Activated naive CD4-positive, alpha-beta T cell treated with anti-CD3 and anti-CD28 coated beads, Interleukin-2, amount 50 U/mL, for 72 hours (primary cell): ENCODE measurements at regions not wholly inside any gene's neighbourhood (a gene's known extent, or its start where the extent isn't known, plus 50 kb on each side); places are given as distances from the start of the nearest gene placed in this dataset.

Experiments used
- ATAC-seq, 2 donors: fragments of 150-1000 bp; cut with Tn5 transposase; 2 replicates each; pipeline ENCODE4 v1.10.0; 2021; ENCODE audit warnings: mild to moderate bottlenecking in 2 of 2, moderate library complexity in 2 of 2
- DNase-seq, 2 donors: peaks; one replicate each; pipeline ENCODE4 v3.0.0; 2021 to 2022; ENCODE audit warnings: low spot score in 2 of 2
- H3K27ac Mint-ChIP-seq, 2 donors: one replicate each; pipeline ENCODE4 v1.8.0; 2022; ENCODE audit warnings: mild to moderate bottlenecking in 2 of 2, mixed read lengths in 2 of 2
- H3K36me3 Mint-ChIP-seq, 2 donors: one replicate each; pipeline ENCODE4 v1.8.0; 2022; ENCODE audit warnings: mixed read lengths in 2 of 2
- H3K9me3 Mint-ChIP-seq, 2 donors: one replicate each; pipeline ENCODE4 v1.8.0; 2022; ENCODE audit warnings: mixed read lengths in 2 of 2

DNA sequence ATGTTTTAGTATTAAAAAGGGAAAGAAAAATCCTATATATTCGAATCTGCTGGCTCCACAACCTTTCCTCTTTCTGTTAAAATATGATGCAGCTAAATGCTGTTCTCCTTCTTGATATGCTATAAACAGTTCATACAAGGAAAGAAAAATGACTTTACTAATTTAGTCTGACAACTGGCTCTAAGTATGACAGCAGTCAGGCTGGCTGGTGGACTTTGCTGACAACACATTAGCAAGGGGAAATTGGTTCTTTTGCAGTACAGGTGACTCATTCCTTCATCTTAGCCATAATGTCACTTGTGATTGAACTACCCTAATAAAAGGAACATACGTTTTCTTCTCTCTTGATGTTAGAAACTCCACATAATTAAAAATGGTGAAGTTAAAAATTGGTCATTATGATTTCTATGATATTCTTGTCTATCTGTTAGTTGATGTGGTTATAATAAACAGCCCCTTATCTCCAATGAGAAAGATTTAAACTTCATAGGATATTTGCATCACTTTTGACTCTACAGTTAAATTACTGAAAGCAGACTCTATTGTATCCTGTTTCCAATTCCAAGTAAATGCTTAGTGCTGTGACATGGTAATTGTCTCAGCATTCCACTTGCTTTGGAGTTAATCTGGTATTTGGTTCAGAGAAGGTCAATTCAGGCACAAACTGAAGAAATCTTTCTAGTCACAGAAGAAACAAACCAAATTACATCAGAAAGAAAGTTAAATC, 315.3 kb upstream of the GULP1 start:
- no peak for ATAC-seq
- Mint-ChIP-seq H3K27ac (no peak overlapping the region), H3K36me3 (no peaks in the 10 kb centered on the region), H3K9me3 (no peaks in the 10 kb centered on the region)
- DNase-seq, result no peak

DNA sequence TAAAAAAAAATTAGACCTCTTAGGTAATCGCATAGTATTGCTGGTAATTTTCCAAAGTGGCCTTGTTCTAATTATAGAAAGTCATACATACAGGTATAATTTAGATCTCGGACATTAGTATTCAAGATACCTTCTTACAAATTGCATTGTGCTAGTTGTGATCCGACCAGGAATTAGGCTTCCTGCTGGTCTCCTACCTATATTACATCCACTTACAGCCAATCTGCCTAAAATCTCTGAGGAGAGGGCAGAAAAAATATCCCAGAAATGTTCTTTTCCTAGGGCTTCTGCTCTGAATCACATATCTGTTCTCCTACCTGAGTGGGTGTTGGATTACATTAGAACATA, 314.7 kb upstream of the GULP1 start:
- no peaks in the 10 kb centered on the region for H3K36me3 Mint-ChIP-seq
- DNase-seq (no peak), ATAC-seq (no peak)
- H3K27ac Mint-ChIP-seq, result no peak overlapping the region
- H3K9me3 Mint-ChIP-seq, result no peaks in the 10 kb centered on the region

DNA sequence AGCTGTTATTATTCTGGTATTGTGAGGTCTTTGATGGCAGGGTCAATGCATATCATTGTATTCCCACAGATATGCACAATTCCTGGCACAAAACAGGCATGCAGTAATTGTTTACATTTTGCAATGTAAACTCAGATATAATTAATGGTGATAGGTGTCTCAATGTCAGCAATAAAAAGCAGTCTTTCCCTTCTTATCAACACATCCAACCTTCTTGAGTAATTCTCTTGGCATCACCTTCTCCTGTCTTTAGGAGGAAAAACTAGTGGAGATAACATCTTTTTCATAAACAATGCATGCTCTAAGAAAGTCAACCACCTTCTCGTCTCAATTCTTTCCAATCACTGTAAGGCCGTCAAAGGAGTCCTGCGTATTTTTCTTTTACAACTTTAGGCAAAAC, 313.3 kb upstream of the GULP1 start:
- DNase-seq, result no peak
- Mint-ChIP-seq H3K9me3 (no peaks in the 10 kb centered on the region), H3K27ac (no peak overlapping the region), H3K36me3 (no peaks in the 10 kb centered on the region)
- ATAC-seq, result no peak

DNA sequence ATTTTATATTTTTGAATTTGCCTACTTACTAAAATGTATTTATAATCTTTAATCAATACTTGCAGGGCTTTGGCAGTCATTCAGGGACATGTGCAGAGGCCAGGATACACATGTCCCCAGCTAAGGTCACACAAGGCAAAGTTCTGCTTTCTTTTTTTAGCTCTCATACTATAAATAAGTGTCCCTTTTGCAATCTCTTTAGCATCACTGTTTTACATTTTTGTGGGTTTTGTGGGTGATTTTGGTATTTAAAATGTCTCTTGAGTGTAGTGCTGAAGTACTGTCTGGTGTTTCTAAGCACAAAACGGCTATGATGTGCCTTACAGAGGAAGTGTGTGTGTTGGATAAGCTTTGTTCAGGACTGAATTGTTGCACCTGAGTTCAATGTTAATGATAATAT, 309.0 kb upstream of the GULP1 start:
- Mint-ChIP-seq H3K27ac (no peak overlapping the region), H3K36me3 (no peaks in the 10 kb centered on the region), H3K9me3 (no peaks in the 10 kb centered on the region)
- no peak for ATAC-seq
- DNase-seq, result no peak

DNA sequence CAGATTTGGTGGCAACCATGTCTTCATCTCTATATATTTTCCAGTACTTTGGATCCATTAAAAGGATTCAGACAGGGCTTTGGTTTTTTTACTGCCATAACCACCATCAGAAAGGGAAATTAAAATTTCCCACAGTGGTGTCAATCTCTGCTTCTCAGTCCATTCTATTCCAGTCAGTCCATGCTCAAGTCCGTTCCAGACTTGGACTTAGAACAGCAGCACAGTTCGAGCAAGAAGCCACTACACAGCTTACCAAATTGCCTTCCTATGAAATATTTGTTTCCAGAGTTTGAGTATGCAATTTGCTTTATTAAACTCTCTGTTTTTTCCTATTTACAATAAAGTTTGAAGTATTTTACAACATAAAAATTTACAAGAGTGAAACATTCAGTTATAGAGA, 306.5 kb upstream of the GULP1 start:
- Mint-ChIP-seq H3K9me3 (no peaks in the 10 kb centered on the region), H3K27ac (no peak overlapping the region), H3K36me3 (no peaks in the 10 kb centered on the region)
- ATAC-seq (no peak), DNase-seq (no peak)

DNA sequence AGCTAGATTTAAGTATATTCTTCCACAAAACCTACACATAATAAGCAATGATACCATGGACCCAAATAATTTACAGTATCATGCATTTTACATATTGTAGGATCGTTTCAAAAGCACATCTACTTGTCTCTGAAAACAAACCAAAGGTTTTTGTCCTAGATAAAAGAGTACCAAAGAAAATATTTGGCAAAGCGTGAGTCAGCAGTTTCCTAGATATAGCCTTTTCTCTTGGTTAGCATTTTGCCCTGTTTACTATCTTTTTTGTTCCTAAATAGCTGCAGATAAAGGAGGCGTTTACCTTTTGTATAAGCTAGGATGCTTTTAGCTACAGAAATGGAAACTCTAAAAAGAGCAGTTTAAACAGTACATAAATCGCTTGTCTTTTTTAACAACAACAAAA, 305.8 kb upstream of the GULP1 start:
- H3K36me3 Mint-ChIP-seq, result no peaks in the 10 kb centered on the region
- no peaks in the 10 kb centered on the region for H3K9me3 Mint-ChIP-seq
- no peak overlapping the region for H3K27ac Mint-ChIP-seq
- DNase-seq (no peak), ATAC-seq (no peak)

DNA sequence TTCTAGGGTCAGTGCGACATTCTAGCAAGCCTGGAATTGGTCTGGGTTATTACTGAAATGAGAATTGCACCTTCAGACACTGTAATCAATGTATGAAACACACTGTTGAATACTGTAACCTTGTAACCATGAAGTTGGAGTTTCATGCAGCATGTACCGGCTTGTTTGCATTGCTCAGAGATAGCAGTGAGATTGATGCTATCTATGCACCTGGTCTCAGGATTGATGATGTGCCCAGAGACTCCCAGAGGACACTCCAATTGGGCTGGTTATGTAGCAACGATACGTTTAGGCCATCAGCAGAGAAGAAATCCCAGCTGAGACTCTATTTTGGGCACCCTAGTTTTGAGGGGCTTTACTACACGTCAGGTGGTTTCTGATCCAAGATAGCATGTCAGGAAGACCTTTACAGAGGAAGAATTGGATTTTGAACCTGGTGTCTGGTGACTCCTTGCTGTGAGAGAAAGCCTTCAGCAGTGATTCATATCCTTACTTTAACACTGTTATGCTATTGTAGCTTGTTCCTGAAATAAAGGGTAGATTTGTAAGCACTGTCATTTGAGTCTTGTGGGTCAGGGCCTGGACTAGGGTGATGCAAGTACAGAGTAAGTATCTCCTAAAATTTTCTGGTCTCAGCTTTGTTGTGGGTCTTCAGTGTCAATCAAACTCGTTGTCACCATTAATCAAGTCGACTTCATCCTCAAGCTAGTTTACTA, 305.1 kb upstream of the GULP1 start:
- ATAC-seq, result no peak
- H3K36me3 Mint-ChIP-seq, result no peaks in the 10 kb centered on the region
- H3K27ac Mint-ChIP-seq, result no peak overlapping the region

DNA sequence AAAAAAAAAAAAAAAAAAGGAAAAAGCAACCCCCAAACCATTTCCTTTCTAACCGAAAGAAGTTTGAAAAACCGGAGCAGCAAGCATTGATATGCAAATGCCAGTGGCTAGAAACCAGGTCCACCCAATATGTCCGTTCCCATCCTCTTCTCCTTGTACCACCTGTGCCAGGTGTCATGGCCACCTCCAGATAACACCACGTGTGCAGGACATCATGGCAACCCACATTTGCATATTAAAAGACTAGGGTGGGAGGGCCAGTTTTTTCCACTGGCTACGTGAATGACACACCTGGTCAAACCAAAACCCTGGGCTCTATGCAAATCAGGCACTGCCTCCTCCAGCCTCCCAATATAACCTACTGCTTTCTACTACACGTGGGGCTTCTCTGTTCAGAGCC, 303.3 kb upstream of the GULP1 start:
- no peak overlapping the region for H3K27ac Mint-ChIP-seq
- no peak for DNase-seq
- H3K36me3 Mint-ChIP-seq, result no peaks in the 10 kb centered on the region
- ATAC-seq, result no peak
- no peaks in the 10 kb centered on the region for H3K9me3 Mint-ChIP-seq

More for the DNA sequence above, 305.1 kb upstream of the GULP1 start:
- DNase-seq, result no peak
- H3K9me3 Mint-ChIP-seq, result no peaks in the 10 kb centered on the region

DNA sequence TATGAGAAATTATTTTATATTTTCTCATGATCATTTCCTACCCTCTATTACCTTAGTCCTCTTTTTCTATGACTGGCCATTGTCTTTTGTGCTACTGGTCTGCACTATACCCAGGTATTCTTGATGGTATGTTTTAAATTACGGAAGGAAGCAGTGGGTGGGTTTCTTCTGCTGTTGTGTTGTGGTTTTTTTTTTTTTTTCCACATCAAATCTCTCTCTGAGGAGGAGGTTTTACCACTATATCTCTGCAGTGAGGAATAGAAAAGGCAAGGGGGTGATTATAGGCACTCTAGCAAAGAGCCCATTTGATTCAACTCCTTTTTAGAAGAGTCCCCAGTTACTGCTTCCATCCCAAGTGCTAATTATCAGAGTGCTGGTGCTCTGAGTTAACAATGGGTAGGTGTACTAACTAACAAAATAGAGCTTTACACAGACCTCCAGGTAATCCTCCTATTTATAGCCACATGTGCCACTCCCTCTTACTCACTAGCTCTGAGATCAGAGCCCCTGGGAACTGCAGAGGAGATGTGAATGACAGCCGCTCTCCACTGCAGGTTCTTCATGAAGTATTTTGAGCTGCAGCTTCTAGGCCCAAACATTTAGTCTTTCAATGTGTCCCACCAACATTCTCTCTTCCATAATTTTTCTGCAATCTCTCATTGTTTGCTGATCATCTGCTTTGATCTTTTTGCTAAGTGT, 301.6 kb upstream of the GULP1 start:
- Mint-ChIP-seq H3K36me3 (no peaks in the 10 kb centered on the region), H3K27ac (no peak overlapping the region), H3K9me3 (no peaks in the 10 kb centered on the region)
- ATAC-seq (peak in 1 of 2 donors; percentile 41), DNase-seq (no peak)

DNA sequence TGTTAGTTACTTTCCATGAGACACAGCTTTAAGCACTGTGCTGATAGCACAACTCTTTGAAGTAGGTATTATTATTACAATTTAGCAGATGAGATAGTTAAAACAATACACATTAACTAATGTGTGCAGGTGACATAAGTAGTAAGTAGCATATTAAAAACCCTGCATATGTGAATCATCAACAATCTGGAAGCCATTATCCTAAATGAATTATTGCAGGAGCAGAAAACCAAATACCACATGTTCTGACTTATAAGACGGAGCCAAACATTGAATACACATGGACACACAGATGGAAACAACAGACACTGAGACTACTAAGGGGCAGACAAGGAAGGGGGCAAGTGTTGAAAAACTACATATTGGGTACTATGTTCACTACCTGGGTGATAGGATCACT, 300.3 kb upstream of the GULP1 start:
- ATAC-seq (no peak), DNase-seq (no peak)
- H3K36me3 Mint-ChIP-seq, result no peaks in the 10 kb centered on the region
- no peak overlapping the region for H3K27ac Mint-ChIP-seq
- H3K9me3 Mint-ChIP-seq, result no peaks in the 10 kb centered on the region

DNA sequence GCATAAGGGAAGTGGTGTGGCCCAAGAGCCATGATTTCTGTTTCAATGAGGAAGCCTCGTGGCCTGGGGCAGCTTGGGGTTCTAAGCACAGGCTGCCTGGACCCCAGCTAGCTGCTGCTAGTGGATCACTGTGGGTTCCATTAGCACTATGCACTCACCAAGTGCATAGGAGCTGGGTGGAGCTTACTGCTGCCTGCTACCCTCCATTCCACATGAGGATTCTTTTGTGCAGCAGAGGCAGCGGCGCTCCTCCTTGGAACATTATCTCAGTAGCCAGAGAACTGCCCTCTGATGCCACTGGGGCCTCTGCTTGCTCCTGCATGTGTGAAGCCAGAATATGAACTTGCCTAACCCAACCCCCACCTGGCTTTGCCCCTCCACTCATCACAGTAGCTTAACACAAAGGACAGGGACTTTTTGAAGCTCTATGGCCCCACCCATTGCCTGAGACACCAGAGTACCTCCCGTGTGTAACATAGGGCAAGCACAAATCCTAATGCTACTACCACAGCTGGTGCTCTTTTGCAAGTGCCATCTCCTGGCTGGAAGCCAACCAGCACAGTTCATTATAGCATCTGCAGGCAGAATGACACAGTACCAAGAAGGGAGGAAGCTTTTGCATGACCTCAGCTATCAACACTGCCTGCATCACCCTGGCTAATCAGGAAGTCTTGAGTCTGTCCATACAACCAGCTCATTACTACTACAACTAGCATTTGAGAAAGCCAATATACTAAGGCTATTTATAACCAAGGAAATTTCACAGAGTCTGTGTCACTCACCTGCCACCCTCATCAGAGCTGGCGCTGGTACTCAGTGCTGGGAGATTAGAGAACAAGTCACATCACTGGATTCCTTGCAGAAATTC, 297.0 kb upstream of the GULP1 start:
- H3K27ac Mint-ChIP-seq, result no peak overlapping the region
- H3K9me3 Mint-ChIP-seq, result peaks cover 0 to 7% of the 10 kb centered on the region in 2 donors
- no peak for DNase-seq
- no peaks in the 10 kb centered on the region for H3K36me3 Mint-ChIP-seq
- ATAC-seq, result no peak

DNA sequence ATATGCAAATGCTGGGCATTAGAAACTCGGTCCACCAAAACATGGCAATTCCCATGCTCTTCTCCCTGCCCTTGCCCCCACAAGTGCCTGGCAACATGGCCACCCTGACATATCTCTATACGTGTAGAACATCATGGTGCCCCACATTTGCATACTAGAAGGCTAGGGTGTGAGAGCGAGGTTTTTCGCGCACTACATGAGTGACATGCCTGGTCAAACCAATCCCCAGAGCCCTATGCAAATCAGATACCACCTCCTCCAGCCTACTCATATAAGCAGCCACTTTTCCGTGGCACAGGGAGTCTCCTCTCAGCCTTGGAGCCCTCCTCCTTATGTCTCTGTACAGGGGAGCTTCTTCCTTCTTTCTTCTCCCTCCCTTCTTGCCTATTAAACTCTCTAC, 296.1 kb upstream of the GULP1 start:
- H3K9me3 Mint-ChIP-seq, result peaks cover 0 to 7% of the 10 kb centered on the region in 2 donors
- no peaks in the 10 kb centered on the region for H3K36me3 Mint-ChIP-seq
- DNase-seq (no peak), ATAC-seq (no peak)
- H3K27ac Mint-ChIP-seq, result no peak overlapping the region

DNA sequence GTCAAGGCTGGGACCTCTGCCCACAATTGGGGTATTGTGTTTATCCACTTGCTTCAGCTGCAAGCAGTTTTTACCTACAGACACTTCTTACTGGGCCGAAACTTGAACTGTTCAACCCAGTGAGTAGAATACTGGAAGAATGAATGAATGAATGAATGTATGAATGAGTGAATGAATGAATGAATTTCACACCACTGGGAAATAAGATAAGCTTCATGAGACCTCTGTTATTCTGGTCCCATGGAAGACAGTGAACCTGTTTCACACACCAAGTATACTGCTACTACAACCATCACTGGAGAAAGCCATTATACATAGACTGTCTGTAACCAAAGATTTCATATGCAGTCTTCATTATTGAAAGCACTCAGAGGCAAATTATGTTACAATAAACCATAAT, 295.0 kb upstream of the GULP1 start:
- DNase-seq (no peak), ATAC-seq (no peak)
- Mint-ChIP-seq H3K9me3 (peaks cover 0 to 7% of the 10 kb centered on the region in 2 donors), H3K36me3 (no peaks in the 10 kb centered on the region), H3K27ac (no peak overlapping the region)

DNA sequence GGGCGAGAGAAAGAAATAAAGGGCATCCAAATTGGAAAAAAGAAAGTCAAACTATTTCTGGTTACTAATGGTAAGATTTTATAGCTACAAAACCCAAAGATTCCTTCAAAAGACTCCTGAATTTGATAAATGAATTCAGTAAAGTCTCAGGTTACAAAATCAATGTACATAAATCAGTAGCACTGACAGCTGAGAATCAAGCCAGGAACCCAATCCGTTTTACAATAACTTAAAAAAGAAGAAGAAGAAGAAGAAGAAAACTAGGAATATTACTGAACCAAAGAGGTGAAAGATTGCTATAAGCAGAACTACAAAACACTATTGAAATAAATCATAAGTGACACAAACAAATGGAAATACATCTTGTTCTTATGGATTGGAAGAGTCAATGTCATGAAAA, 291.5 kb upstream of the GULP1 start:
- DNase-seq, result no peak
- ATAC-seq, result no peak
- Mint-ChIP-seq H3K27ac (no peak overlapping the region), H3K9me3 (peaks cover 0 to 7% of the 10 kb centered on the region in 2 donors), H3K36me3 (no peaks in the 10 kb centered on the region)

DNA sequence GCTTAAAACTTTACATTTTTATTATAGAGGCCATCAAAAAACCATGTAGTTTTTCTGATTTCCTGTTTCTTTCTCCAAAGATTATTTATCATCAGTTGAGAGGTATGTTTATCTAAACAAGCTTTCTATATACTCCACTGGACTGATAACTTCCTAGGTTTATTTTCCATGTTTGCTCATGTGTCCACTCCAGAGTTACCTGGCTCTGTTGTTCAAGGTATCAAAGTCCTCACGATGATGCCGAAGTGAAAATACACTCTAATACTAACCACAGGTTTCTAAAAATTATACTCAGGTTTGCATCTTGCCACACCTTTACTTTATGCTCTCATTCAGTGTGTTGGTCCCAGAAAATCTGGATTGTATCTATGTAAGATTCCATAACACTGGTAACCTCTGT, 287.9 kb upstream of the GULP1 start:
- peaks cover 0 to 7% of the 10 kb centered on the region in 2 donors for H3K9me3 Mint-ChIP-seq
- H3K36me3 Mint-ChIP-seq, result no peaks in the 10 kb centered on the region
- no peak overlapping the region for H3K27ac Mint-ChIP-seq
- no peak for DNase-seq
- ATAC-seq, result no peak

DNA sequence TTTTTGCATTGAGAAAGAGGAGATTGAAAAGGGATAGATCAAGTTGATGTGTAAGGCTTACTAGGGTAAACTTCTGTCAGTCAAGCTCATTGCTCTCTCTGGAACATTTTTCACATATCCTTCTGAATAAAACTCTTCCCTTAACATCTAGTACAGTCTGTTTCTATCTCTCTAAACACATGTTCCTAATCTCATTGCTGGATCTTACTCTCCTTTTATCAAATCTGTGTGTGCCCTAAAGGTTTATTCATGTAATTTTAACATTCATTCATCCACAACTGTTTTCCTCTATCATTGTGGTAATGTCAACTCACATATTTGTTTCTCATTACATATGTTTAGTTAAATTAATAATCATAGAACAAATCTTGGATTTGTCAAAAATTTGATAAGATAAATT, 277.9 kb upstream of the GULP1 start:
- ATAC-seq, result no peak

DNA sequence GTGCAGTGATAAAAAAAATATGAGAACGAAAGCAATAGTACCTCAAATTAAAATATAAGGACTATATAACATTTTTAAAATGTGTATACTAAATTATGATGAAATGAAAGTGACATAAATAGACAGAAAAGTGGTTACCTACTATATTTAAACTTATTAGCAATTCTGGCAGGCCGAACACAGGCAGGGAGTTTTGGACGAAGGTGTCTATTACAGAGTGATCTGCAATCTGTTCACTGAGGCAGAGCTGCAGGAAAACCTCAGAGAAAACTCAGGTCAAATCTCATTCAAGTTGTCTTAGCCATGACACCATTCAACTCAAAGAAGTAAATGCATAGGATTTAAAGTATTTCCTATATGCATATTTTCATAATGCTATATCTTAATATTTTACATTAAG, 274.8 kb upstream of the GULP1 start:
- no peak for ATAC-seq

More for the DNA sequence above, 277.9 kb upstream of the GULP1 start:
- H3K36me3 Mint-ChIP-seq, result peaks cover 0 to 3% of the 10 kb centered on the region in 2 donors
- no peak for DNase-seq
- no peak overlapping the region for H3K27ac Mint-ChIP-seq
- peaks cover 2 to 9% of the 10 kb centered on the region in 2 donors for H3K9me3 Mint-ChIP-seq

More for the DNA sequence above, 274.8 kb upstream of the GULP1 start:
- DNase-seq, result no peak
- Mint-ChIP-seq H3K27ac (no peak overlapping the region), H3K36me3 (peaks cover 0 to 6% of the 10 kb centered on the region in 2 donors), H3K9me3 (peaks cover 6 to 7% of the 10 kb centered on the region in 2 donors)
